22Rv1 (cell line): ENCODE measurements at regions not wholly inside any gene's neighbourhood (a gene's known extent, or its start where the extent isn't known, plus 50 kb on each side); places are given as distances from the start of the nearest gene placed in this dataset.

Experiments used
- H3K27ac ChIP-seq: fragments of 450-650 bp; 2 replicates; pipeline ENCODE4 v1.5.1; 2017
- CTCF ChIP-seq: fragments of 450-650 bp; IDR thresholded peaks from 2 replicates; pipeline ENCODE4 v1.5.1; 2017; ENCODE audit warnings: mild to moderate bottlenecking
- ZFX ChIP-seq: fragments of 450-650 bp; IDR thresholded peaks from 2 replicates; pipeline ENCODE4 v1.6.1; 2017; ENCODE audit warnings: antibody characterized with exemption, borderline replicate concordance

GRCh38 chr22:27424319-27424718 is 377.2 kb downstream of the MN1 start:
- no peak overlapping the region for H3K27ac ChIP-seq
- TF ChIP-seq ZFX, result no peak
- no peak for TF ChIP-seq CTCF

- H3K27ac ChIP-seq, result no peak overlapping the region
- TF ChIP-seq ZFX (no peak), CTCF (no peak)
These were observed 372.1 kb downstream of the MN1 start for GRCh38 chr22:27429476-27429875.

- TF ChIP-seq CTCF (no peak), ZFX (no peak)
- no peak overlapping the region for H3K27ac ChIP-seq
These were observed 370.5 kb downstream of the MN1 start for GRCh38 chr22:27431081-27431480.

- no peak for TF ChIP-seq CTCF
- TF ChIP-seq ZFX, result no peak
- H3K27ac ChIP-seq, result no peak overlapping the region
These were observed 369.7 kb downstream of the MN1 start for GRCh38 chr22:27431896-27432295.

GRCh38 chr22:27433099-27433498 is 368.5 kb downstream of the MN1 start:
- TF ChIP-seq ZFX (no peak), CTCF (no peak)
- no peak overlapping the region for H3K27ac ChIP-seq

GRCh38 chr22:27433585-27434190 is 367.9 kb downstream of the MN1 start:
- TF ChIP-seq ZFX (no peak), CTCF (no peak)
- no peak overlapping the region for H3K27ac ChIP-seq

- H3K27ac ChIP-seq, result no peak overlapping the region
- TF ChIP-seq CTCF (no peak), ZFX (no peak)
These were observed 366.7 kb downstream of the MN1 start for GRCh38 chr22:27434898-27435297.
